GM19099 (cell line): ENCODE measurements at regions not wholly inside any gene's neighbourhood (a gene's known extent, or its start where the extent isn't known, plus 50 kb on each side); places are given as distances from the start of the nearest gene placed in this dataset.

ENCODE experiments used
- POLR2A ChIP-seq: IDR thresholded peaks from 3 replicates; pipeline ENCODE4 v1.6.1; 2011; ENCODE audit warnings: low read depth; ENCODE audit not compliant: insufficient read length; ENCODE audit errors: extremely low read depth

- no peak for TF ChIP-seq POLR2A
Measured at GRCh38 chr9:129478961-129479630, 141.8 kb downstream of the C9orf50 start.

- TF ChIP-seq POLR2A: no peak
Measured at GRCh38 chr9:129478461-129478860, 142.4 kb downstream of the C9orf50 start.

- no peak for TF ChIP-seq POLR2A
Measured at GRCh38 chr9:129476821-129477611, 143.9 kb downstream of the C9orf50 start.

GRCh38 chr9:129474740-129475404 lies 146.0 kb downstream of the C9orf50 start:
- no peak for TF ChIP-seq POLR2A

GRCh38 chr9:129473523-129474244 lies 147.2 kb downstream of the C9orf50 start:
- no peak for TF ChIP-seq POLR2A

- TF ChIP-seq POLR2A: no peak
Measured at GRCh38 chr9:129472651-129473102, 148.2 kb downstream of the C9orf50 start.

GRCh38 chr9:129471201-129472019 lies 149.5 kb downstream of the C9orf50 start:
- no peak for TF ChIP-seq POLR2A

GRCh38 chr9:129469988-129470316 lies 150.9 kb downstream of the C9orf50 start:
- TF ChIP-seq POLR2A: no peak

- no peak for TF ChIP-seq POLR2A
Measured at GRCh38 chr9:129469188-129469987, 151.5 kb downstream of the C9orf50 start.

GRCh38 chr9:129467739-129468666 lies 152.9 kb downstream of the C9orf50 start:
- TF ChIP-seq POLR2A: no peak

- TF ChIP-seq POLR2A: no peak
Measured at GRCh38 chr9:129467004-129467588, 153.8 kb downstream of the C9orf50 start.
